SH-SY5Y (cell line): ENCODE measurements at regions not wholly inside any gene's neighbourhood (a gene's known extent, or its start where the extent isn't known, plus 50 kb on each side); places are given as distances from the start of the nearest gene placed in this dataset.

Experiments used
- GATA2 ChIP-seq: IDR thresholded peaks from 2 replicates; pipeline ENCODE4 v1.6.1; 2011; ENCODE audit warnings: mild to moderate bottlenecking, low read depth, low read length
- GATA3 ChIP-seq: IDR thresholded peaks from 2 replicates; pipeline ENCODE4 v1.6.1; 2011; ENCODE audit warnings: low read depth, mild to moderate bottlenecking, low read length, moderate library complexity

GRCh38 chr20:48469026-48469425 is 358.8 kb downstream of the PREX1 start:
- TF ChIP-seq GATA2 (no peak), GATA3 (no peak)
